ENCODE measurements at regions not wholly inside any gene's neighbourhood (a gene's known extent, or its start where the extent isn't known, plus 50 kb on each side); places are given as distances from the start of the nearest gene placed in this dataset.
A peak's percentile ranks its signal among the peaks of the same experiment; 100 is the strongest.
"Not testable (repeated sequence)": the region's sequence is repeated elsewhere in the genome, so short reads cannot be mapped to it uniquely, and the experiment has no call there.

DNA sequence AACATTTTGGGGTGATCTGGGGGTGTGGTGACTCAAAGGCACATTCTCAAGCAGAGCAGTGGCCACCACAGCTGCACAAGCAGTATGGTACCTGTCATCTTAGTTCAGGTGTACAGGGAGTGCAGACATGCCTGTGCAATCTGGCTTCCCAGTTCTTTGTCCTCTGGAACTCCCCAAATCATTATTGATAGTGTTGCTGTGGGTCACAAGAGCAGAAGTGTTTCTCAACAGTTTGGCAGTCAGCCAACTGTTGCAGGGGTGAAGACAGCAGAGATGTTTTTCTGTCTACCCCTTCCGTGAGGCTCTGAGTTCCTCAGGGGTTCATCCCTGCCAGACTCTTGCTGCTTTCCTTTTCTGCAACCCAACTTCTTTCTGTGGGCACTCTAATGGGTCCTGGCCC lies 206.5 kb upstream of the ZSWIM2 start:
- no peak overlapping the region for H3K27ac ChIP-seq
- TF ChIP-seq CTCF (conservative IDR thresholded peaks at IDR 0.05) (no peak), ZFX (IDR thresholded peaks at IDR 0.05) (no peak)

DNA sequence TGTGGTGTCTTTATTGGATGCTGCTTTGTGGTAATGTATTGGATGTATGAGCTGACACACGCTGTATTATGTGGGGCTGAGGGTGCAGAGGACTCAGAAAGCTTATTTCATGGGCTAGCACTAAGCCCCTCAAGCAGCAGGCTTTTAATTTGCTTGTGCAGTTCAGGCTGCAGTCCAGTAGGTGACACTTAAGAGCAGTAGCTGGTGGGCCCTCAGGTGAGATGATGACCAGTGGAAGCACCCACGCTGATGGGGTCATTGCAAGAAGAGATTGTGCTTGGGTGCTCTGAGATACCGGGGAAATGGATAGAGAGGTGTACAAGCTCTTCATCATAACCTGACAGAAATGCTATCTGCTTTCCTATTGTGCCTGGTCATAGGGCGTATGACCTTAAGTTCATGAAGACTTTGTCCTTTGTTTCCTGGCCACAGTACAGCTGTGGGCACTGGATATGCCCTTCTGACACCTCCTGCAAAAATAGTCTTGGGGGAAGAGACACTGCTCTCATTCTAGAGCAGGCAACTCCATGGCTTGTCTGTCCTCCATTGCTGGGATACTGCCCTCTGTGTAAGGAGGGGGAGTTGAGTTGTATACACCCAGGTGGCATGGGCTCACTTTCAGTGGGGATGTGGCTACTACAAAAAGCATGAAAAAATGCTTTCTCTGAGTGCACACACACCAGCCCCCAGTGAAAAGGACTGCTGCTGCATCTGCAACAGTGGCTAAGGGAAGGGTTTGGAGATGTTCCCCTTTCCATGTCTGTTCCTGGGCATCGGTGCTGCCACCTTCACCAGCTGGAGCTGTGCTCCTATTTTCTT lies 205.7 kb upstream of the ZSWIM2 start:
- no peak overlapping the region for H3K27ac ChIP-seq
- TF ChIP-seq CTCF (conservative IDR thresholded peaks at IDR 0.05) (peak; percentile 24; the same call in 1 of the 2 replicates), ZFX (IDR thresholded peaks at IDR 0.05) (no peak)

DNA sequence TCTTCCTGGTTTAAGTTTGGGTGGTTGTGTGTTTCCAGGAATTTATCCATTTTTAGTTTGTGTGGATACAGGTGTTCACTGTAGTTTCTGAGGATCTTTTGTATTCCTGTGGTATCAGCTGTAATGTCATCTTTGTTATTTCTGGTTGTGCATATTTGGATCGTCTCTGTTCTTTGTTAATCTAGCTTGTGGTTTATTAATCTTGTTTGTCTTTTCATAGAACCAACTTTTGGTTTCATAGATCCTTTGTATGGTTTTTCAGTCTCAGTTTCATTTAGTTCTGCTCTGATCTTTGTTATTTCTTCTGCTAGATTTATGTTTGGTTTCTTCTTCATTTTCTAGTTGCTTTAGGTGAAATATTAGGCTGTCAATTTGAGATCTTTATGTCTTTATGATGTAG lies 202.4 kb upstream of the ZSWIM2 start:
- no peak for TF ChIP-seq CTCF (conservative IDR thresholded peaks at IDR 0.05)
- TF ChIP-seq ZFX (IDR thresholded peaks at IDR 0.05), result no peak

DNA sequence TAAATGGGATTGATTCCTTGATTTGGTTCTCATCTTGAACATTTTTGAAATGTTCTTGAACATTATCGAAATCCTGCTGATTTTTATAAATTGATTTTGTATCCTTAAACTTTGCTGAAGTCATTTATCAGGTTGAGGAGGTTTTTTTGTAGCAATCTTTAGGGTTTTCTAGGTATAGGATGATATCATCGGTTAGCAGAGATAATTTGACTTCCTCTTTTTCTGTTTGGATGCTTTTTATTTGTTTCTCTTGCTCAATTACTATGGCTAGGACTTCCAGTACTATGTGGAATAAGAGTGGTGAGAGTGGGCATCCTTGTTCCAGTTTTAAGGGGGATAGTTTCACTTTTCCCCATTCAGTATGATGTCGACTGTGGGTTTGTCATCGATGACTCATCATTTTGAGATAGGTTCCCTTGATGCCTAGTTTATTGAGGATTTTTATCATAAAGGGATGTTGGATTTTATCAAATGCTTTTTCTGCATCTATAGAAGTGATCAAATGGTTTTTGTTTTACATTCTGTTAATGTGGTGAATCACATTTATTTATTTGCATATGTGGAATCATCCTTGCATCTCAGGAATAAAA lies 201.5 kb upstream of the ZSWIM2 start:
- no peak overlapping the region for H3K27ac ChIP-seq
- TF ChIP-seq ZFX (IDR thresholded peaks at IDR 0.05) (no peak), CTCF (conservative IDR thresholded peaks at IDR 0.05) (no peak)

More for the DNA sequence above, 202.4 kb upstream of the ZSWIM2 start:
- no peak overlapping the region for H3K27ac ChIP-seq

- H3K27ac ChIP-seq, result no peak overlapping the region
- TF ChIP-seq ZFX (IDR thresholded peaks at IDR 0.05) (no peak), CTCF (conservative IDR thresholded peaks at IDR 0.05) (no peak)
These were observed 188.3 kb upstream of the ZSWIM2 start for GRCh38 chr2:187037310-187037709.

DNA sequence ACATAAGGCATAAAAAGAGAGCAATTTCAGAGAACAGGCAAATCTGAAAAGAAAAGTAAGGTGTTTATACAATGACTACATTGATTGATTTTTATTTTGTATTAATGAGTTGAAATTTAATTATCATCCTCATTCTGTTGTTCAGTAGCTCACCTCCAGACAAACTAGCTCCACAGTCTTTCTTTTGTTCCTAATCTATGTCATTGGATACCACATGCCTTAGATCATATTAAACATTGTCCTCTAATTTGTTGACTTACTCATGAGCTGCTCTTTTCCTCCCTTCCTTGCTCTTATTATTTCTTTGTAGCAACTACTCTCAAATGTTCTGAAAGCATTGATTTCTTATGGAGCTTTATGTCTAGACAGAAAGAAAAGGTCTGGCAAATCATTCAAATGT lies 185.5 kb upstream of the ZSWIM2 start:
- no peak overlapping the region for H3K27ac ChIP-seq
- no peak for TF ChIP-seq ZFX (IDR thresholded peaks at IDR 0.05)
- TF ChIP-seq CTCF (conservative IDR thresholded peaks at IDR 0.05), result no peak

DNA sequence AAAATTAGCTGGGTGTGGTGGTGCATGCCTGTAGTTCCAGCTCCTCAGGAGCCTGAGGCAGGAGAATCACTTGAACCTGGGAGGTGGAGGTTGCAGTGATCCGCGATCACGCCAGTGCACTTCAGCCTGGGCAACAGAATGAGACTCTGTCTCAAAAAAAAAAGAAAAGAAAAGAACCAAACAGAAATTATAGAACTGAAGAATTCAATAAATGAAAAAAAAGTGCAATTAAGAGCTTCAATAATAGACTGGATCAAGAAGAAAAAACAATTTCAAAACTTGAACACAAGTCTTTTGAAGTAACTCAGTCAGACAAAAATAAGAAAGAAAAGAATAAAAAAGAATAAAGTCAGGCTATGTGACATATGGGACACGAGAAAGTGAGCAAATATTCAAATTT lies 175.8 kb upstream of the ZSWIM2 start:
- no peak overlapping the region for H3K27ac ChIP-seq
- no peak for TF ChIP-seq ZFX (IDR thresholded peaks at IDR 0.05)

- not testable (repeated sequence) for H3K27ac ChIP-seq
These were observed 175.0 kb upstream of the ZSWIM2 start for GRCh38 chr2:187023996-187024395.
